Erythroblast (primary cell): ENCODE measurements at regions not wholly inside any gene's neighbourhood (a gene's known extent, or its start where the extent isn't known, plus 50 kb on each side); places are given as distances from the start of the nearest gene placed in this dataset.

ENCODE experiments used
- GATA1 ChIP-seq: IDR thresholded peaks from 2 replicates; pipeline ENCODE4 v1.6.1; 2011; ENCODE audit warnings: low read depth, mild to moderate bottlenecking, control low read depth, low read length, moderate library complexity
- POLR2A ChIP-seq: IDR thresholded peaks from 2 replicates; pipeline ENCODE4 v1.6.1; 2011; ENCODE audit warnings: mild to moderate bottlenecking, low read length

- TF ChIP-seq POLR2A (no peak), GATA1 (no peak)
These were observed 333.1 kb upstream of the RASGEF1B start for GRCh38 chr4:81804849-81805248.
